Stimulated activated CD8-positive, alpha-beta memory T cell treated with anti-CD3 and anti-CD28 coated beads, Interleukin-4, amount 100 ng/mL, for 48 hours (primary cell): ENCODE measurements at regions not wholly inside any gene's neighbourhood (a gene's known extent, or its start where the extent isn't known, plus 50 kb on each side); places are given as distances from the start of the nearest gene placed in this dataset.
"Not testable (repeated sequence)": the region's sequence is repeated elsewhere in the genome, so short reads cannot be mapped to it uniquely, and the experiment has no call there.

Source experiments
- DNase-seq: peaks from one replicate; pipeline ENCODE4 v3.0.0-alpha.2; 2020

DNA sequence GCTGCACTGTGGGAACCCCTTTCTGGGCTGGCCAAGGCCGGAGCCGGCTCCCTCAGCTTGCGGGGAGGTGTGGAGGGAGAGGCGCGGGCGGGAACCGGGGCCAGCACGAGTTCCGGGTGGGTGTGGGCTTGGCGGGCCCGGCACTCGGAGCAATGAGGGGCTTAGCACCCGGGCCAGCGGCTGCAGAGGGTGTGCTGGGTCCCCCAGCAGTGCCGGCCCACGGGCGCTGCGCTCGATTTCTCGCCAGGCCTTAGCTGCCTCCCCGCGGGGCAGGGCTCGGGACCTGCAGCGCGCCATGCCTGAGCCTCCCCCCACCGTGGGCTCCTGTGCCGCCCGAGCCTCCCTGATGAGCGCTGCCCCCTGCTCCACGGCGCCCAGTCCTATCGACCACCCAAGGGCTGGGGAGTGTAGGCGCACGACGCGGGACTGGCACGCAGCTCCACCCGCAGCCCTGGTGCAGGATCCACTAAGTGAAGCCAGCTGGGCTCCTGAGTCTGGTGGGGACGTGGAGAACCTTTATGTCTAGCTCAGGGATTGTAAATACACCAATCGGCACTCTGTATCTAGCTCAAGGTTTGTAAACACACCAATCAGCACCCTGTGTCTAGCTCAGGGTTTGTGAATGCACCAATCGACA is 180.8 kb upstream of the OTX2 start:
- not testable (repeated sequence) for DNase-seq

DNA sequence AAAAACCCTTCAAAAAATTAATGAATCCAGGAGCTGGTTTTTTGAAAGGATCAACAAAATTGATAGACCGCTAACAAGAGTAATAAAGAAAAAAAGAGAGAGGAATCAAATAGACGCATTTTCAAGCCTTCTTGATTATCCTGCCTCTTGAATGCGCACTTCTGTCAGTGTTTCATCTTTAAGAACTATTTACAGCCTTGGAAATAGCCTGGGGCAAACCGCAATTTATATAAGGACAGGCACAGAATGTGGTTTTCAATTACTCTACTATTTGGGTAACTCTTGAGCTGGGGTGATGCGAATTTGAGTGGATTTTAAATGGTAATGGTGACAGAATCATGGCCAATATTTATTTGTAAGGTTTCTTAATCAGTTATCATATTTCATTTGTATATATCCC is 179.1 kb upstream of the OTX2 start:
- DNase-seq: no peak

DNA sequence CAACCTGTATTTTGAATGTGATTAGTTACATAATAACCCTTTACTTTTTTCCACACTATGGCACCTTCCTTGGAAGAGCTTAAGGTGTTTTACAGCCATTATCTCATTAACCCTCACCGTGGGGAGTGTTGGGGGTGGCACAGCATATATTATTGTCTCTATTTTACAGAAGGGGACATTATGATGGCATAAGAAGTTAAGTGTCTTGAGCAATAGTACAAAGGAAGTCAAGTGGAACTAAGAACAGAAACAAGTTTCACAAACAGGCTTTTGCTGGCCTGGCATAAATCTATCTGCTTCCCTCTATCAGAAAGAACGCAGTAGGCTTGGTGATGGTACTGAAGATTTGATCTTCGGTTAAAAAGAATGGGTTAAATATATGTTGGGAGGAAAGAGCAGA is 169.7 kb upstream of the OTX2 start:
- no peak for DNase-seq

DNA sequence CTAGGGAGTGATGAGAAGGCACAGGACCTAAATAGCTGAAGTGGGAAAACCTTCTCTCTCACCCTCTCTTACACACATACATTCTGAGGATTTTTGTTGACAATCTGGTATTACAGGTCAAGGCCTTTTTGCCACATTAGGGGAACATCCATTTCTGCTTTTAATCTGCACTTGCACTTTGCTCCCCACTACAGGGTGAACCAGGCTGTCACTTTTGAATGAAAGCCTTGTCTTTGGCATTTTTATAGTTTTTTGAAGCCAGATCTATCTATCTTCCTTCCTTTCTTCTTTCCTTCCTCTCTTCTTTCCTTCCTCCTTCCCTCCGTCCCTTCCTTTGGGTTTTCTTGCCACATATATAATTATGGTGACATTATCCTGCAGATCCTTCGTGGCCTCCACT is 165.9 kb upstream of the OTX2 start:
- DNase-seq: no peak

DNA sequence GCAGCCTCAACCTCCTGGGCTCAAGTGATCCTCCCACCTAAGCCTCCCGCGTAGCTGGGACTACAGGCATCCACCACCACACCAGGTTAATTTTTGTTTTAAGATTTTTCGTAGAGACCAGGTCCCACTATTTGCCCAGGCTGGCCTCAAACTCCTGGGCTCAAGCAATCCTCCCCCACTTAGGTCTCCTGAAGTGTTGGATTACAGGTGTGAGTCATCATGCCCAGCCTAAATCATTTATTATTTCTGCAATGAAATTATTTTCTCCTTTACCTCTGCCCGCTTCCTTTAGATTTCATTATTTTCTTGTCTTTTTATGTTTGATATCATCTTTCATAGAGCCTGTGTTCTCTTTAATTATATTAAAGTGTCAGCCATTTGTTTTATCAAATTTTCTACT is 165.2 kb upstream of the OTX2 start:
- DNase-seq: no peak

DNA sequence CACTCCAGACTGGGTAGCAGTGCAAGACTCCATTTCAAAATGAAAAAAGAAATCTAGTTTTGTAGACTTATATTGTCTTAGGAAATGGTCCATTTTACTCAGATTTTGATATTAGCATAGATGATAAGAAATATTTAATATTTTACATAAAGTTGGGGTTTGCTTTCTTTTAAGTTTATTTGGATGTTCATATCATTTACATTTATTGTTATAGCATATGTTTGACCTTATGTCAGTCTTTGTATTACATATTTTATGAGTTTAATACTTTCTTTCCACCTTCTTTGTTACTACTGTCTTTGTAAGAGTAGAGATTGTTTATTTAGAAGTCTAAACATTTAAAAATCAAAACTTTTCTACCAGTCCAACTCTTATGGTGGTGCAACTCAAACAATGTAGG is 162.7 kb upstream of the OTX2 start:
- DNase-seq: no peak

DNA sequence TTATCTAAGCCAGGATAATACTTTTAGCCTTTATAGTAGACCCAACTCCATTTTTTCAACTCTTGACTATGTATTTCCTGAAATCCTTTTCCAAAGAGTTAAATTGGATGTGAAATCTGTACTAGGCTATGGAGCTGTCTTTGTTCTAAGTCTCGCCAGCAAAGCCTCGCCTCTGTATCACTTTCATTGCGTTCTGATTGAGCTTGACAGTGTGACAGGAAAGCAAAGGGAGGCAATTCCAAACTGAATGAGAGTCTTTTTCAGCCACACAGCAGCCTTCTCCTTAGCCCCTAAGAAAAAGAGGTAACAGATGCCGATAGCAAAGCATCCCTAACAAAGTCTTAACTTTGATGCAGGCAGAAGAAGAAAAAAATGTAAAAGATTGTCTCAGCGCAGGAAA is 154.6 kb upstream of the OTX2 start:
- no peak for DNase-seq

DNA sequence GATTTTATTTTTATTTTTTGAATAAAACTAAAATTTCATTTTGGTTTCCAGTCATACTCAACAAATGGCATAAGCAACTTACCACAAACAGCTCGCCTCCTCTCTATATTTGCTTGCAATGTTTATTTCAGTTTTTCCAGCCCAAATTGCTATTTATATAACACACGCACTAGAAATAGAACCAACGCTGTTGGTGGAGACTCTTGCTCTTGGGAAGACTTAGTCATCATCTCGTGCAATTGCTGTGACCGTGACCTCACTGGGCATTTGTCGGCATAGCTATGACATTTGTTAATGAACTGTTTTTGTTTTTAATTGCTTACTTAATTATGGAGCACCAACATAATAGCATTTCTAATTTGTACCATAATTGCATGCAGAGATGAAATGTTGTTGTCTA is 153.1 kb upstream of the OTX2 start:
- DNase-seq: no peak

DNA sequence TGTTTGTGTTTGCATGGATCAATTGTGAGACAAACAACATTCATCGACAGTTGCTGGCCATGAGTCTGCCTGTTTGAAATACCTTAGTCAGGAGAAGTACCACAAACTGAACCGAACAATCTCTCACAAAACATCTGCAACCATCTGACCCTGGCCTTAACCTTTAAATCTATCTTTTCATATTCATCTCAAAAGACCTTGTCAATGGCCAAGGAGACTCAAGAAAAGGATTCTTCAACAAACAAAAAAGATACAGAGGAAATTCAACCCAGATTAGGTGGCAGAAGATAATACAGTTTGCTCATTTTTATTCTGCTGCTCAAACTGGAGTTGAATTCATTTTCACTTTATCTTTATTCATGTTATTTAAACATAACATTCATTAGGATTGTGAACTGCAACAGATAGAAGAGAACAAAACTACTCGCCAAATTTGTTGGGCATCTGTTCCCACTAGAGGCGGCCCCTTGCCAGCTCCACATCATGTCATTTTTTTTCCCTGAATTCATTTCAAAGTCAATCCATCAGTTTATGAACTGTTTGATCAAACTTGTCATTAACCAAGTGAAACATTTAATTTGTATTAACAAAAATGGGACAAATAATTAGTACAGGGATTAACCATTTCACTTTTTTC is 152.3 kb upstream of the OTX2 start:
- DNase-seq: no peak

DNA sequence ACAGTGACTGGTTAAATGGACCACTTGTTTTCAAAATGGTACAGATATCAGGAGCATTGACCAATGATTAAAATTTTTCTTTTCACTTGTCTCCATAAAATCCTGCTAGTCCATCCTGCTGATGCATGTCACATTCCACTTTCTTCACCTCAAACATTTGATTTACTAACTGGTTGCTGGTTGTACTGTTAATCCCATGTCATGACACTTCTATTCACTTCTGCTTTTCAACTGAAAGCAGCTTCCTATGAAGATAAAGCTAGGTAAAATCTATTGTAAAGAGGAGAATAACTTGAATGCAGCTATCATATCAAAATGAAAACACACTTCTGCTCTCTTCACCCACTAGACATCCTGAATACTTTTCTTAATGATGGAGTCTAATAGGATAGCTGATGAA is 149.6 kb upstream of the OTX2 start:
- no peak for DNase-seq

DNA sequence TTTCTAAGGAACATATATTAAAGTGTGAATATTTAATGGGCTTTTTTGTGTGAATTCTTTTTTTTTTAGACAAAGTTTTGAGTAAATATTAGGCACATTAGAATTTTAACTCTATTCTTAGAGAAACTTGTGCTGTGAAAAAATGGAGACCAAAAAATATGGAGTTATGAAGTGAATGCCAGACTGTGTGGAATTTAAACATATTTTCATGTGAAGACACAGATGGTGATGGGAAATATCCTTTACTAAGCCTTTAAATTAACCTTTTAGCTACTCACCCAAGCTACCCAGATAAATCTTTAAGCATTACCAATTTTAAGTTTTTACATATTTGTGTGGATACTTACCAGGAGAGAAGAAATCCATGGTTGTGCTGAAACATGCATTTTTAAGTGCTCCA is 148.8 kb upstream of the OTX2 start:
- DNase-seq: no peak

DNA sequence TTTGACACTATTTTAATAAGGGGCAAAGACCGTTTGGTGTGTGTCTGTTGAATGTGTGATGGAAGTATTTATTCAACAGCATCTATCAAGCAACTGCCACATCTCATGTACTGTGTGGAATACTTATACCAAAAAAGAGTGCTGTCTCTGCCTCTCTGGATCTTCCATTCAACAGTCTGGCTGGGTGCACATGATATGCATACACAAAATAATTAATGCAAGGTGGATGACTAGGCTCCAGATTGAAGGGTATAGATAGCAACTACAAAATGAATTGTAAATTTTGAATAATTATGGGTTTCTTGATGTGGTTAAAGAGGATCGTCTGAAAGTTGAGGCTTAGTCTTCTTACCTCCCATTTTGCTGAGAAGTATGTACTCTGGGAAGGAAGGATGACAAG is 145.9 kb upstream of the OTX2 start:
- no peak for DNase-seq

DNA sequence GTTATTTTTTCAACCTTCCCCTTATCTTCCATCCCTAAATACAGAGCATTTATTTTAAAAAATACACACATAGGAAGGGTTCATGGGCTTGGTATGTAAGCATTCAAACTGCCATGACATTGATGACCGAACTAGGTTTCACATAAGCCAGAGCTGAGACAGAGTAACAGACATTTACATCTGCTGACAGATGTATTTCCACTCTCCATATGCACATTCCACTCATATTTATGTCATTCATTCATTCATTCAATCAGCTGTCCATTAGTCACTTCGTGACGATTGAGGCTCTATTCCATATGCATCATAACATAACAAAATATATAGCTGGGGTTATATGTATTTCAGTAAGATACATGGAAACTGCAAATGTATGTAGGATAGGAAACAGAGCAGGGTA is 145.5 kb upstream of the OTX2 start:
- no peak for DNase-seq

DNA sequence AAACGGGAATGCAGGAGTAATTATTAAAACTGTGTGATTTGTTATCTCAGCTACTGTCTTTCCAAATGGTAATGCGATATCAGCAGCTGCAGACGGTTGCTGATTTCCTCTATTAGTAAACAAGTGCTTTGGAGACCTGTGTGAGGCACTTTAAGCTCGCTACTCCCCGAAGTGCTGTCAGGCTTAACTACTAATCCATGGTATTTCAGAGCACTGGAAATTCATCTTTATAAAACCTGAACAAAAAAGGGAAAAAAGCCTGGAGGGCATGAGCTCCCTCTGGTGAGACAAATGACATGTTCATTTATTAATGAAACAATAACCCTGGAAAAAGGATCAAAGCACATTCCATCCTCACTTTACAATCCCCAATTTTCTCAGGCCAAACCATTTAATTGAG is 143.6 kb upstream of the OTX2 start:
- no peak for DNase-seq

DNA sequence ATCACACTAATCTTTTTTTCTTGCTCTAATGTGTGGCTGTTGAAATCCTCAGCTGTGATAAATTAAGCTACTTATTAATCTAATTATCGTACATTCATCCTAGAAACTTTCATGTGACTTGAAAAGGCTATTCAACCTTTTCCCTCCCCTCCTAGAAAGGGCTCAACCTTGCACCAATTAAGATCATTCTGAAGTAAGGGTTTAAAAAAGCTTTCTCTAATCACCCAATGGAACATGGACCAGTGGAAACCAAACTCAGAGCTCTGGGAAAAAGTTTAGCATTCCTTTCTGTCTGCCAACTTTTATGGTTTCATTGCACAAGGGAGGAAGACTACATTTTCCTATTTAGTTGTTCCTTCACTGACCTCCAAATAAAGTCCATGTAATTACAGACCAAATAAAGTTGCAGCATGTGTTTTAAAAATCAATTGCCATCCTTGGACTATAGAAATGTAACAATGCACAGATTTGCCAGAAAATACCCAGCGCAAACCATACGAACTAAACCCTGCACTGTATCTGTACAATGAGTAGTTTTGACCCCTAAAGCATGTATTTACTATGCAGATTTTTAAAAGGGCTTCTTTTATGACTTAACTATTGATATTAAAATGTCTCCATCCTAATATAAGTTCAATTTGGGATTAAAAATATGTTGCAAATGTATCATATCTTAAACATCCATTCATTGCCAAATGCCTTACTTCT is 142.6 kb upstream of the OTX2 start:
- DNase-seq: no peak

DNA sequence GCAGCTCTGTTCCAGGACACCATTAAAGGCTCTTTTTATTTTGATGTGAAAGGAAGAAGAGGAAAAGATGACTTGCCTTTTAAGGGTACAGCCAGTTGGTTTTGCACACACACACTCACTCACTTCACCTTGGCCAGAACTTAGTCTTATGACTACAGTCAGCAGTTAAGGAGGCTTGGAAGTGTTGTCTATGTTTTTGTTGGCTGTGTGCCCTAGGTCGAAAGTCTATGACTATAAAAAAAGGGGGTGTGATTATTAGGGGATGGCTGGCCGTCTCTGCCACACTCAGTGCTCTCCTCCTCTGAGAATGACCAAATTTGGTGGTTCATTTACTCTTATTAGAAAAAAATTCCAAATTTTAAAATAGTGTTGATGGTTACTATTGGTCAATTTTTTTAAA is 139.5 kb upstream of the OTX2 start:
- DNase-seq: no peak

DNA sequence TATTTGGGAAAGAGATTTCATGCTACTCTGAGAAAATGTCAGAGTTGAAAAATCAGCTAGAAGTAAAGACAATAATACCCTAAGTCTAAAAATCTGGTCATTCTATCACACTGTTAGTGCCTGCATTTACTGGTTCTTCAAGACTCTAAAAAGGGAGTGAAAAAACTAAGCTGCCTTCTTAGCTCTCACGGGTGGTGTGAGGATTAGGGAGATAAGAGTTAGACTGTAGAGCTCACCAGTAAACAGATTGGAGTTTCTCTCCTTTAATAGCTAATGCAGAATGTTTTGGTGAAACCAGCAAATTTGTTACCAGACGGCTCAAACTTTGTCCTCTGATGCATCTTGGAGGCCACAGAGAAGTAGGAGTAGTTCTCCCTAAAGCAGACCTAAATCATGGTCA is 135.0 kb upstream of the OTX2 start:
- DNase-seq: no peak

DNA sequence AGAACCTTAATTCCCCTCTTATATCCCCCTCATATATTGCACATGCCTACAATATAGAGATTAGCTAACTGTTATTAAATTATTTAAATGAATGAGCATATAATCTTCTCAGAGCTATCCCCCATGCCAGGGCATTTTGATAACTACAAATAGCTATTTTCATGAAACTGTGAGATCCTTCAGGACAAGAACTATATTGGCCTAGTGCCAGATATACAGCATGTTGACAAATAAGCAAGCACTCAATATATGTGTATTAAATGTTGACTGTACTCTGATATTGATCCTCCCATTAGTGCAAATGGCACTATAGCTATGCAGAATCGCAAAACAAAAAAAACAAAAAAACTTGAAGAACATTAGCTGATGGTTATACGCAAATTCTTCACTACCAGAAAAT is 134.1 kb upstream of the OTX2 start:
- DNase-seq: no peak

DNA sequence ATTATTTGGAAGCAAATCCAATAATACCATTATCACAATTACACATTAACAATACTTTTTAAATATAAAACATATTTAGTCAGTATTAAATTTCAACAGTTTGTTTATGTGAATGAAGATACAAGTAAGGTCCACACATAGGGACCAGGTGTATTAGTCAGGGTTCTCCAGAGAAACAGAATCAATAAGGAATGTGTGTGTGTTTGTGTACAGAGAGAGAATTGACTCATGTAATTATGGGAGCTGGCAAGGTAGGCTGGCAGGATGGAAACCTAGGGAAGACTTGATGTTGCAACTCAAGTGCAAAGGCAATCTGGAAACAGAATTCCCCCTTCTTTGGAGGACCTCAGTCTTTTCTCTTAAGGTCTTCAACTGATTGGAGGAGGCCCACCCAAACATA is 123.2 kb upstream of the OTX2 start:
- DNase-seq: no peak

DNA sequence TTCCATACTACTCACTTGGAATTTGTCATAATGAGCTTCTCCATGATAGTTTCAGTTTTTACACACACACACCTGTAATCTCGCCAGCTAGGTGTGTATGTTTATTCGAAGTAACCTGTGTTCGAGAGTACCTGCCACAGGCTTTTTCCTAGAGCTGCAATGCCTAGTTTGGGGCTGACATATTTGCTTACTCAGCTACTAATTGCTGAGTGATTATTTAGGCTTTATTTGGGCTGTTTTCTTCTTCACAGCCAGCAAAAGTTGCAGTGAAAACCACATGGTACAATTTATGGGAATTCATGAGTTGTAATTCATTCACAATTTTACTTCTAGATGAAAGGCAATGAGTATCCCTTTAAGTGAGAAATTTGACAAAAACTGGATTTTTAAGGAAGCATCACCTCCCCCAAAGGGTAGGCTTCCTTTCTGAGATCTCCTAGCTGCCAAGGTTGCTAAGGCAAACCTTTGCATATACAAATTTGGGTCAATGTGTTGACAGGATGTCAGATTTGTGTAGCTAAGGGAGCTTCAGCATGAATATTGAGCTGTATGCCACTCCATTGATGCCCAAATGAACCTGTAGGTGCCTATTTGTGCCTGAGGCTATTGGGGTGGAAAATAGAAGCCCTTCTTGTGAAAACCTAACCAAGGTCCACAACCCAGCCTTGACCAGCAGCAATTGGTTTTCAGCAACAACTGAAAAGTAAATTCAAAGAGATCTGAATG is 108.7 kb upstream of the OTX2 start:
- DNase-seq: no peak

DNA sequence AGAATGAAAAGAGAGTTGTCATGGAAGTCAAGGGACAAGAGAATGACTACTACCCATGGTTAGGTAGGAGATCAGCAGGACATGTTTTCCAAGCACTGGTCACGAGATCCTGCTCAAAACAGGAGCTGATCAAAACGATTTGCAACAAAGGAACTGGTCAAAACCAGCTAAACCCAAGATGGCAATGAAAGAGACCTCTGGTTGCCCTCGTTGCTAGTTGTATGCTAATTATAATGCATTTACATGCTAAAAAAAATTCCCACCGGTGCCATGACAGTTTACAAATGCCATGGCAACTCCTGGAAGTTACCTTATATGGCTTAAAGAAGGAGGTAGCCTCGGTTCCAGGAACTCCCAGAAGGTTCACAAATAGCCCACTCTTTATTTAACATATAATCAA is 95.0 kb upstream of the OTX2 start:
- no peak for DNase-seq

DNA sequence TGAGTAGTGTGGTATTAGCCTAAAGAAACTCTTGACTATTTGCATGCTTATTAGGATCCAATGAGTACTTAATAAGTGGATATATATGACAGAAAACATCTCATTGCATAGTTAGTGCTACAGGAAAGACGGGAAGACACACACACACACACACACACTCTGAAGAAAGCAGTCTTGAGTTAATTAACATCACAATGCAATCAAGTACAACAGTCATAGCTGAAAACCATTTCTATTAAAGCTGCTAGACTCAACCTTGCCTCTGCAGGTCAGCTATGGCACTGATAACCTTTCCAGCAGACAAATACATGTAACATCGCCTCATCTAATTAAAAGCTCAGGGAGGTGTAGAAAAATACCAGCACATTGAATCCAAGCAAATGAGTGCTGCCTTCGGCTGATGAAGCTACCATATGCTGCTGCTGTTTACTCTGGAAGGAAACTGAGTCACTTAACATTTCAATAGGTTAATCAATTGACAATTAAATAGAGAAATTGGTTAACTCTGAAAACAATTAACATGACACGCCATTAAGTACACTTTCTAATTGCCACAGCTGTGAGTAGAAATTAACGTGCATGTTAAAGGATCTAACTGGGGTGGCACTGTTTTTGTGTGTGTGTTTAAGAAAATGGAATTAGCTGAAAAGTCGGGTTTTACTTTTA is 93.2 kb upstream of the OTX2 start:
- no peak for DNase-seq

DNA sequence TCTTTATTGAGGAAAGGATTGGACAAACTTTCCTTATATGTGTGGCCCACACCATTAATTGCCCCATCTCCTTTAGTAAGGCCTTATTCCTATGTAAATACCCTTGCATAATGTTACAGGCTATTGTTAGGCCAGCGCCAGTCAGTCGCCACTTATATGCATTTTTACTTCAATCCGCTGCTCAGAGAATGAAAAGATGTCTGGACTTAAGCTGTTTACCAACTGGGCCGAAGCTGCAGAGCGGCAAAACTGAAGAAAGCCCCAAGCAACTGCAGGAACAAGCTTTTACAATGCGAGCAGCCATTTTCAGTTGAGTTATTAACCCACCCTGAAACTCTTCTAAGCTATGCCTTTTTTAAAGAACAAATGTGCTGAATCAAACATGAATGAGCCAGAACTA is 92.1 kb upstream of the OTX2 start:
- no peak for DNase-seq

DNA sequence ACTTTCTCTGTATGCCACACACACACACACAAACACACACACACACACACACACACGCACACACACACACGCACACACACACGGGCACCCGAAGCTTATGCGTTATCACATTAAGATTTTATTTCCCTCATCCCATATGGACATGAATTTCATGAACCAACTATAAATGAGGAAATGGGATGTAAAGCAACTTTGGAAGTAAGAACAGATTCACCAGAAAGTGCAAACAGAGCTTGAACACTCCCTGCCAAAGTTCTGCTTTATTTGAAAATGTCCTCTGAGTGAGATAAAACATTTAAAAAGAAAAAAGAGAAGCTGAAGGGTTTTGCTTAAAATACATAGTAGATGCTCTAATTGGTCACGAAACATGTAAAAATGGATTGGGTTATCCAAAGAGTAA is 90.4 kb upstream of the OTX2 start:
- no peak for DNase-seq
